Brain pericyte (primary cell): ENCODE measurements at regions not wholly inside any gene's neighbourhood (a gene's known extent, or its start where the extent isn't known, plus 50 kb on each side); places are given as distances from the start of the nearest gene placed in this dataset.

ENCODE experiments used
- DNase-seq: peaks from one replicate; pipeline ENCODE4 v3.0.0-alpha.2; 2012; ENCODE audit warnings: low read depth, low spot score

- no peak for DNase-seq
Observed at GRCh38 chr17:70013911-70014310, 61.1 kb upstream of the KCNJ16 start.

DNA sequence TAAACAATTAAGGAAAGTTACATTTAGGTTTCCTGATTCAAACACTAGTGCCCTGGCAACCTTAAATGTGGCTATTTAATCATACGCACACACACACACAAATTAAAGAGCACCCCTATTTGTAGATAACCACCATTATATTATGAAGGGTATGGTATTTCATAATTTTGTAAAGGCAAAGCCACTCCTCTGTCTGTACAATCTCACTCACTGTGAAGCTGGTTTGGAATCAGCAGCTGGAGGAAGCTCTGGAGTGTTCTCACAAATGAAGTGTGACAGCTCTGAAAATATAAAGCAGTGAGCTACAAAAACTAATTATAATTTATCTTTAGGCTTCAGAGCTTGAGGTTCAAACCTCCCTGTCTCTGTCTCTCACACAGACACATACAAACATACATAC, 57.9 kb upstream of the KCNJ16 start:
- no peak for DNase-seq

GRCh38 chr17:70017941-70018340, 57.1 kb upstream of the KCNJ16 start:
- no peak for DNase-seq

GRCh38 chr17:70021726-70022125, 53.3 kb upstream of the KCNJ16 start:
- DNase-seq = no peak

DNA sequence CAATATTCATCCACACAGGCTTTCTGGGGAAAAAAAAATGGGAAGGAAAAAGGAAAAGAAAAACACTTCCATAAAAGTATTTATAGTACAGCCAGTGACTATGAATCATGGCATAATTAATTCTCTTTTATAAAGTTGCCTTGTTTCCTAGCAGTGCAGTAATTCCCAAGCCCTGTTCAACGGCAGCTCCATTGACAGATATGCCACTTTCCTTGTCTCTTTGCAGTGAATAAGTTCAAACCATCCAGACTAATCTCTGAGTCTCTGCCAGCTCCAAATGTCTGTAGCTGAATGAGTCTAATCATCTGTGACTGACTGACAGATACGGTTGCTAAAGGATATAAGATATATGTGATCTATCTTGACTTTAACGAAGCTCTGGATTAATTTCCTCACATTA, 52.9 kb upstream of the KCNJ16 start:
- no peak for DNase-seq

GRCh38 chr17:70024253-70024652, 50.8 kb upstream of the KCNJ16 start:
- no peak for DNase-seq
